ENCODE measurements at regions not wholly inside any gene's neighbourhood (a gene's known extent, or its start where the extent isn't known, plus 50 kb on each side); places are given as distances from the start of the nearest gene placed in this dataset.

DNA sequence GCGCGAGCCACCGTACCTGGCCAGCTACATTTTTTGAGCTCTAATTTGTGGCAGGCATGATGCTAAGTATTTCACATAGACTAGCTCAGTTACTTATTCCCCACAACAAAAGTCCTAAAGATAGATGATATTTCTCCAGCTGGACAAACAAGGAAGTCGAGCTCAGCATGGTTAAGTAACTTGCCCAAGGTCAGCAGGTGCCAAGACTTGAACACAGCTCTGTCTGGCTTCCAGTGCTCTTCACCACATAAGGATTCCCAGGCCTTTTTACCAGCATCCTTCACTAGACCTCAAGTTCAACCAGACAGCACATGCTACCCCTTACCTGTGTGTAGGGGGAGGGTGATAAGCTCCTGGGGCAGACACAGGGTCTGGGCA lies 177.3 kb upstream of the NCAM1 start:
- TF ChIP-seq POLR2A (IDR thresholded peaks at IDR 0.05), result no peak
- TF ChIP-seq POLR2AphosphoS5 (IDR thresholded peaks at IDR 0.05), result no peak
- TF ChIP-seq, protein P1, sequence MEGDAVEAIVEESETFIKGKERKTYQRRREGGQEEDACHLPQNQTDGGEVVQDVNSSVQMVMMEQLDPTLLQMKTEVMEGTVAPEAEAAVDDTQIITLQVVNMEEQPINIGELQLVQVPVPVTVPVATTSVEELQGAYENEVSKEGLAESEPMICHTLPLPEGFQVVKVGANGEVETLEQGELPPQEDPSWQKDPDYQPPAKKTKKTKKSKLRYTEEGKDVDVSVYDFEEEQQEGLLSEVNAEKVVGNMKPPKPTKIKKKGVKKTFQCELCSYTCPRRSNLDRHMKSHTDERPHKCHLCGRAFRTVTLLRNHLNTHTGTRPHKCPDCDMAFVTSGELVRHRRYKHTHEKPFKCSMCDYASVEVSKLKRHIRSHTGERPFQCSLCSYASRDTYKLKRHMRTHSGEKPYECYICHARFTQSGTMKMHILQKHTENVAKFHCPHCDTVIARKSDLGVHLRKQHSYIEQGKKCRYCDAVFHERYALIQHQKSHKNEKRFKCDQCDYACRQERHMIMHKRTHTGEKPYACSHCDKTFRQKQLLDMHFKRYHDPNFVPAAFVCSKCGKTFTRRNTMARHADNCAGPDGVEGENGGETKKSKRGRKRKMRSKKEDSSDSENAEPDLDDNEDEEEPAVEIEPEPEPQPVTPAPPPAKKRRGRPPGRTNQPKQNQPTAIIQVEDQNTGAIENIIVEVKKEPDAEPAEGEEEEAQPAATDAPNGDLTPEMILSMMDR (IDR thresholded peaks at IDR 0.05), result no peak
- Histone ChIP-seq H3K27me3 (no peaks in the 10 kb centered on the region), H3K36me3 (no peaks in the 10 kb centered on the region), H3K4me1 (peaks cover 0 to 8% of the 10 kb centered on the region in 2 donors), H3K27ac (peak overlapping the region; percentile 67 to 83), H3K4me3 (peak overlapping the region in 1 of 3 donors; percentile 59), H3K9me3 (no peaks in the 10 kb centered on the region)
- intact Hi-C loops (cut with DNase I; ENCODE audit: low total_unique reads), result no loop called here
- DNase-seq (ENCODE audit: low spot score in 2 of 2), result no peak

DNA sequence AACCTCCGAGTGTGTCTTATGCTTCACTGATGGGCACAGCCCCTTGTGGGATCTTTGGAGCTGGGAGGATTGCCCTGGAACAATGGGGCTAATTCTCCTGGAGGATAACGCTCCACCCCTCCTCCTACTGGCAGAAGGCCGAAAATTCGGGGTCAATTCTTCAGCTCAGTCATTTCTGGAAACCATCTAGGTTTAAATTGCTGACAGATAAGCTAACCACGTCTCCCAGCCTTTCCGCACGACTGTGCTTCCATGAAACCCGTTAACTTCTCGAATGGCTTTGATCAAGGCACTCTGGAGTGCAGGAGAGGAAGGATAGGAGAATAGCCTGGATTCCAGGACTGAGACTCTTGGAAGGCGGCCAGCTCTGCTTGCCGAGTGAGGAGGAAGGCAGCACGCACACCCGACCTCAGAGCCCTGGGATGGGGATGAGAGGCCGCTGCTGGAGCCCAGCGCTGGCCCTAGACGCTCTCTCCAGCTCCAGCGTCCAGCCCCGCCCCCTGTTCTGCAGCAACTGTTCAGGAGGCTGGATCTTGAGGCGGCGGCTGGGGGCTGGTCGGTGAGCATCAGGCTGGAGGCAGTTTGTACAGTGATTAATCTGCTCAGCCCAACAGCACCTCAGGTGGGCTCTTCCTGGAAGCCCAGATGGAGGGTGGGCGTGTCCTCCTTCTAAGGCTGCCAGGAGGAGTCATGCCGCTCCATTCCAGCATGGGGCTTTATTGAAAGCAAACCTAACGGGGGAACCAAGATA lies 176.7 kb upstream of the NCAM1 start:
- H3K27me3 ChIP-seq, result no peaks in the 10 kb centered on the region
- intact Hi-C loops (cut with DNase I; ENCODE audit: low total_unique reads), result loop anchor here (5.0 kb wide), 1 partner anchor 448 kb away; no protein-coding TSS in a partner anchor
- no peaks in the 10 kb centered on the region for H3K9me3 ChIP-seq
- H3K4me1 ChIP-seq, result peaks cover 0 to 8% of the 10 kb centered on the region in 2 donors
- peak in 1 of 2 donors; percentile 51 for DNase-seq (ENCODE audit: low spot score in 2 of 2)
- H3K36me3 ChIP-seq, result no peaks in the 10 kb centered on the region
- peak overlapping the region; percentile 67 to 83 for H3K27ac ChIP-seq
- TF ChIP-seq POLR2AphosphoS5 (IDR thresholded peaks at IDR 0.05) (no peak), POLR2A (IDR thresholded peaks at IDR 0.05) (no peak)
- TF ChIP-seq, protein P1 (IDR thresholded peaks at IDR 0.05), result no peak
- peak overlapping the region in 2 of 3 donors; percentile 25 to 59 for H3K4me3 ChIP-seq

DNA sequence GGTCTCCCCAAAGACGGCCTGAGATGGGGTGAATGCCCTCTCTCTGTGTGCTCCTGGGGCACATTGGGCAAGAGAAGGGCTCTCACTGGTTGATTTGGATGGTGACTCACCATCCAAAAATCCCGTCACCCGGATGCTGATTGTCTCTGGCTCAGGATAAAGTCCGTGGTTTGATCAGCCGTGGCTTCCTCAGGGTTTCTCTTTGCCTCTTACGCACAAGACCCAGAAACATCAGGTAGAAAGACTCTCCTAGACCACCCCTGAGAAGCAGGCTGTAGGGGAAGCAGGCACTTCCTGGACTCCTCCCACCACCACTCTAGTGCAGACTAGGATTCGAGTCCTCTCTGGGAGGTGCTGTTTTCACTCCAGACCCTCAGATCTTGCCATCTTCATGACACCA lies 176.1 kb upstream of the NCAM1 start:
- H3K27me3 ChIP-seq, result no peaks in the 10 kb centered on the region
- no peak for TF ChIP-seq POLR2A (IDR thresholded peaks at IDR 0.05)
- TF ChIP-seq, protein P1 (IDR thresholded peaks at IDR 0.05), result no peak
- no peak for TF ChIP-seq POLR2AphosphoS5 (IDR thresholded peaks at IDR 0.05)
- DNase-seq (ENCODE audit: low spot score in 2 of 2), result peak in 1 of 2 donors; percentile 49
- H3K36me3 ChIP-seq, result no peaks in the 10 kb centered on the region
- intact Hi-C loops (cut with DNase I; ENCODE audit: low total_unique reads), result loop anchor here (5.0 kb wide), 1 partner anchor 447 kb away; no protein-coding TSS in a partner anchor
- H3K27ac ChIP-seq, result peak overlapping the region; percentile 67 to 83
- peaks cover 0 to 8% of the 10 kb centered on the region in 2 donors for H3K4me1 ChIP-seq
- no peaks in the 10 kb centered on the region for H3K9me3 ChIP-seq
- H3K4me3 ChIP-seq, result peak overlapping the region in 2 of 3 donors; percentile 25 to 59

DNA sequence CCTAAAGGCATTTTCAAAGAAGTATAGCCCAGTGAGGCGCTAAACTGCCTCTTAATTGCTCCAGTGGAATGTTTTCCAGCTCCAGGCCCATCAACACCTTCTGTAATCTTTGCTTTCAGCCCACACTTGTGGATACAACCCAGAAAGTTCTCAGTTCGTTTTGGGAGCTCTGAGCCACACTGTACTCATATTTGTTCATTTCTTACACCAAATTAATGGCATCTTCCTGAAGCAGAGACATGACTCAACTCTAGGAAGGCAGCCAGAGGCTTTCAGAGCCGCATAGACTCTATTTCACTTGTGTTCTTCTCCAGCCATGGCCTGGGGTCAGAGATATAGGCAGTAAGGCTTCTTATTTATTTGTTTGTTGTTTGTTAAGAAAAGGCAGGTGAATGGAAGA lies 175.5 kb upstream of the NCAM1 start:
- TF ChIP-seq, protein P1 (IDR thresholded peaks at IDR 0.05), result no peak
- TF ChIP-seq POLR2AphosphoS5 (IDR thresholded peaks at IDR 0.05) (no peak), POLR2A (IDR thresholded peaks at IDR 0.05) (no peak)
- intact Hi-C loops (cut with DNase I; ENCODE audit: low total_unique reads), result loop anchor here (5.0 kb wide), 1 partner anchor 447 kb away; no protein-coding TSS in a partner anchor
- no peaks in the 10 kb centered on the region for H3K9me3 ChIP-seq
- no peaks in the 10 kb centered on the region for H3K36me3 ChIP-seq
- peak overlapping the region; percentile 69 to 83 for H3K27ac ChIP-seq
- DNase-seq (ENCODE audit: low spot score in 2 of 2), result no peak
- H3K4me3 ChIP-seq, result peak overlapping the region in 1 of 3 donors; percentile 59
- H3K4me1 ChIP-seq, result peaks cover 0 to 8% of the 10 kb centered on the region in 2 donors
- no peaks in the 10 kb centered on the region for H3K27me3 ChIP-seq

DNA sequence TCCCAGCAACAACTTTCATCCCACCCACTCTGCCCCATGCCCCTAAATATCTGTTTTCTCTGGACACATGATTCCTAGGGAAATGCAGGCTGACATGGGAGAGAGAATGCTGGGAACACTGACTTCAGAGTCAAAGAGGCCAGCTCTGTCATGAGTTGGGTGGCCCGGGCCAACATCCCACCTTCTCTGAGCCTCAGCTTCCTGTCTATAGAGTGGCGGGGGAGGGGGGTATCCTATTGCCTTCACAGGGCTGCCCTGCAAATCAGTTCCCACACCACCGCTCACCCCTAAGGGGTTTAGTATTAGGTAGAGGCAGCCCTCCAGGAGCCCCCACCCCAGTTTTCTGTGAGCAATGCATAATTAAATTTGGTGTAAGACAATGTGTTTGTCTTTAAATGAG lies 175.0 kb upstream of the NCAM1 start:
- DNase-seq (ENCODE audit: low spot score in 2 of 2), result no peak
- intact Hi-C loops (cut with DNase I; ENCODE audit: low total_unique reads), result loop anchor here (5.0 kb wide), 1 partner anchor 446 kb away; no protein-coding TSS in a partner anchor
- no peaks in the 10 kb centered on the region for H3K9me3 ChIP-seq
- peaks cover 0 to 8% of the 10 kb centered on the region in 2 donors for H3K4me1 ChIP-seq
- H3K27me3 ChIP-seq, result no peaks in the 10 kb centered on the region
- no peaks in the 10 kb centered on the region for H3K36me3 ChIP-seq
- TF ChIP-seq POLR2AphosphoS5 (IDR thresholded peaks at IDR 0.05) (no peak), POLR2A (IDR thresholded peaks at IDR 0.05) (no peak)
- TF ChIP-seq, protein P1 (IDR thresholded peaks at IDR 0.05), result no peak
- H3K27ac ChIP-seq, result peak overlapping the region; percentile 69 to 83
- no peak overlapping the region for H3K4me3 ChIP-seq

Data from breast epithelium (tissue), 4 donors.